Fibroblast of lung (primary cell): ENCODE measurements at regions not wholly inside any gene's neighbourhood (a gene's known extent, or its start where the extent isn't known, plus 50 kb on each side); places are given as distances from the start of the nearest gene placed in this dataset.

Source experiments
- DNase-seq, 2 donors: peaks; one replicate each; pipeline versions ENCODE4 v3.0.0 to v3.0.0-alpha.2; 2010; ENCODE audit warnings: low read depth in 2 of 2
- H2AFZ ChIP-seq: 2 replicates; pipeline ENCODE4 v1.5.1; 2012; ENCODE audit warnings: low read length, control low read depth, inconsistent platforms
- H3K27ac ChIP-seq: 2 replicates; pipeline ENCODE4 v1.5.1; 2011; ENCODE audit warnings: low read length, control low read depth; ENCODE audit not compliant: insufficient read depth
- H3K27me3 ChIP-seq: 2 replicates; pipeline ENCODE4 v1.5.1; 2011; ENCODE audit warnings: mild to moderate bottlenecking, low read length; ENCODE audit not compliant: control insufficient read depth, insufficient read depth
- H3K36me3 ChIP-seq: 2 replicates; pipeline ENCODE4 v1.5.1; 2011; ENCODE audit warnings: low read length; ENCODE audit not compliant: control insufficient read depth, insufficient read depth
- H3K4me1 ChIP-seq: 2 replicates; pipeline ENCODE4 v1.5.1; 2011; ENCODE audit warnings: low read length; ENCODE audit not compliant: control insufficient read depth, insufficient read depth; ENCODE audit errors: extremely low read depth
- H3K4me2 ChIP-seq: 2 replicates; pipeline ENCODE4 v1.5.1; 2011; ENCODE audit warnings: low read length, control low read depth; ENCODE audit not compliant: insufficient read depth; ENCODE audit errors: extremely low read depth
- H3K4me3 ChIP-seq, 4 experiments: fragments of 200-600 bp in 1 of 4; sonication (generic) in 1 of 4; replicated peaks in 1 of 4; 2 replicates each; pipeline ENCODE4 v1.5.1; 2011 to 2016; ENCODE audit warnings: low read length in 4 of 4, low read depth in 3 of 4, mild to moderate bottlenecking in 3 of 4, control low read depth in 2 of 4, inconsistent platforms in 1 of 4, mixed read lengths in 1 of 4; ENCODE audit not compliant: insufficient read depth in 1 of 4; ENCODE audit errors: control extremely low read depth in 1 of 4
- H3K79me2 ChIP-seq: 2 replicates; pipeline ENCODE4 v1.5.1; 2012; ENCODE audit warnings: mild to moderate bottlenecking, low read length, inconsistent platforms; ENCODE audit not compliant: control insufficient read depth, insufficient read depth
- H3K9ac ChIP-seq: 2 replicates; pipeline ENCODE4 v1.5.1; 2011; ENCODE audit warnings: mild to moderate bottlenecking, low read length, control low read depth; ENCODE audit not compliant: insufficient read depth
- H3K9me3 ChIP-seq: 2 replicates; pipeline ENCODE4 v1.5.1; 2012; ENCODE audit warnings: low read depth, low read length; ENCODE audit not compliant: control insufficient read depth, insufficient read depth
- H4K20me1 ChIP-seq: 2 replicates; pipeline ENCODE4 v1.5.1; 2011; ENCODE audit warnings: low read length; ENCODE audit not compliant: control insufficient read depth, insufficient read depth; ENCODE audit errors: extremely low read depth
- EZH2 ChIP-seq: IDR thresholded peaks from 2 replicates; pipeline ENCODE4 v1.5.1; 2012; ENCODE audit warnings: low read length, control low read depth, mild to moderate bottlenecking; ENCODE audit errors: missing control alignments
- TF ChIP-seq, protein P1 (sequence below), 2 donors: IDR thresholded peaks in 1 of 2; conservative IDR thresholded peaks in 1 of 2; 1 replicate in 1 of 2; 2 replicates in 1 of 2; pipeline ENCODE4 v1.5.1; 2011 to 2012; ENCODE audit warnings: low read length in 2 of 2, control low read depth in 1 of 2, inconsistent platforms in 1 of 2, low read depth in 1 of 2, mild to moderate bottlenecking in 1 of 2

DNA sequence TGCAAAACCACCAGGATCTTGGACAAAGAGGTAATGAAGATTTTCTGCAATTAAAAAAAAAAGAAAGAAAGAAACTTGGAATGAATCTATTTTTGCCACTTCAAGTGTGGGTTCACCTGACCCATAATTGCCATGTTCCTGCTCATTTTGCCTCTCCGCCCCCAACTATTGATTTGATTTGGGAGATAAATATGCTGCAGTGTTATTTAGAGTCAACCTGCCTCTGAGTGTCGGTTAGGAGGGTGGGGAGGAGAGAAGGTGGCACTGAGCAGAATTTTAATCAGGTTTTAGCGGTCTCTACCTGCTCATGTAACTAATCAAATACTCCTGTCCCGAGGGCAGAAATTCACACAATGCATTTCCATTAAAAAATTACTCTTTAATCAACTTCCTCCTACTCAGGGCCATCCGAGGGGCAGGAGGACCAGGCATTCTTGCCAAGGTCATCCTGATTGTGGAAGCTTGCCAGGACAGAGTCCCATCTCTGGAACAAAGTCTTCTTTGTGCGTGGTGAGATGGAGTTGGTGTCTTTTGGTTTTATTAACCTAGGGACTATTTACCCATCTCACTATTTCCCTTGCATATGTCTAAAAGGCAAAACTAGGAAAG is 300.1 kb downstream of the CDH26 start:
- H3K4me3 ChIP-seq = no peak overlapping the region
- H4K20me1 ChIP-seq = no peaks in the 10 kb centered on the region
- H3K9ac ChIP-seq = no peak overlapping the region
- H3K4me2 ChIP-seq = no peak overlapping the region
- H3K79me2 ChIP-seq = no peaks in the 10 kb centered on the region
- H2AFZ ChIP-seq = no peak overlapping the region
- H3K9me3 ChIP-seq = no peaks in the 10 kb centered on the region
- peaks cover 10% of the 10 kb centered on the region for H3K4me1 ChIP-seq
- no peak for DNase-seq
- H3K27me3 ChIP-seq = no peaks in the 10 kb centered on the region
- H3K27ac ChIP-seq = no peak overlapping the region
- no peak for TF ChIP-seq EZH2
- TF ChIP-seq, protein P1, sequence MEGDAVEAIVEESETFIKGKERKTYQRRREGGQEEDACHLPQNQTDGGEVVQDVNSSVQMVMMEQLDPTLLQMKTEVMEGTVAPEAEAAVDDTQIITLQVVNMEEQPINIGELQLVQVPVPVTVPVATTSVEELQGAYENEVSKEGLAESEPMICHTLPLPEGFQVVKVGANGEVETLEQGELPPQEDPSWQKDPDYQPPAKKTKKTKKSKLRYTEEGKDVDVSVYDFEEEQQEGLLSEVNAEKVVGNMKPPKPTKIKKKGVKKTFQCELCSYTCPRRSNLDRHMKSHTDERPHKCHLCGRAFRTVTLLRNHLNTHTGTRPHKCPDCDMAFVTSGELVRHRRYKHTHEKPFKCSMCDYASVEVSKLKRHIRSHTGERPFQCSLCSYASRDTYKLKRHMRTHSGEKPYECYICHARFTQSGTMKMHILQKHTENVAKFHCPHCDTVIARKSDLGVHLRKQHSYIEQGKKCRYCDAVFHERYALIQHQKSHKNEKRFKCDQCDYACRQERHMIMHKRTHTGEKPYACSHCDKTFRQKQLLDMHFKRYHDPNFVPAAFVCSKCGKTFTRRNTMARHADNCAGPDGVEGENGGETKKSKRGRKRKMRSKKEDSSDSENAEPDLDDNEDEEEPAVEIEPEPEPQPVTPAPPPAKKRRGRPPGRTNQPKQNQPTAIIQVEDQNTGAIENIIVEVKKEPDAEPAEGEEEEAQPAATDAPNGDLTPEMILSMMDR (conservative IDR thresholded peaks at IDR 0.05 in 1 of 2, IDR thresholded peaks at IDR 0.05 in 1 of 2; ENCODE audit: low read depth in 1 of 2, low read length in 2 of 2) = no peak
- no peaks in the 10 kb centered on the region for H3K36me3 ChIP-seq

DNA sequence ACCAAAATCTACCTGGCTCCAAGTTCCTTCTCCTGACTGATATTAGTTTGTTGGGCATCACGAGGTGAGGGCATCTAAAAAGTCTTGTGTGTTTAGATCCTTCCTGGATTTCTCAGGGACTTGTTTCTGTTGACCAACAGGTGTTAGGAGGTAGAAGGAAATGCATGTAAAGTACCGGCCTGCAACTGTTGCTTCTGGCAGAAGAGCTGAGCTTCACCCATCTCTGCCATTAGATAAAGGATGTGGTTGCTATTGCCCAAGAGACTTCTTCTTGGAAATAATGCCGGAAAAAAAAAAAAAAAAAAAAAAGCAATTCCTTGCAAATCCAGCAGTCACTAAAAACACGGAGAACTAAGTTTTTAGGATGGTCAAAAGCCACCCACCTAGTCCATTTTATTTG is 303.1 kb downstream of the CDH26 start:
- Histone ChIP-seq H3K79me2 (no peaks in the 10 kb centered on the region), H3K27me3 (no peaks in the 10 kb centered on the region), H3K4me1 (no peaks in the 10 kb centered on the region), H3K9ac (no peak overlapping the region), H3K36me3 (no peaks in the 10 kb centered on the region), H2AFZ (no peak overlapping the region), H4K20me1 (no peaks in the 10 kb centered on the region), H3K9me3 (no peaks in the 10 kb centered on the region), H3K4me2 (no peak overlapping the region), H3K27ac (no peak overlapping the region), H3K4me3 (no peak overlapping the region)
- no peak for DNase-seq
- TF ChIP-seq EZH2 = no peak

DNA sequence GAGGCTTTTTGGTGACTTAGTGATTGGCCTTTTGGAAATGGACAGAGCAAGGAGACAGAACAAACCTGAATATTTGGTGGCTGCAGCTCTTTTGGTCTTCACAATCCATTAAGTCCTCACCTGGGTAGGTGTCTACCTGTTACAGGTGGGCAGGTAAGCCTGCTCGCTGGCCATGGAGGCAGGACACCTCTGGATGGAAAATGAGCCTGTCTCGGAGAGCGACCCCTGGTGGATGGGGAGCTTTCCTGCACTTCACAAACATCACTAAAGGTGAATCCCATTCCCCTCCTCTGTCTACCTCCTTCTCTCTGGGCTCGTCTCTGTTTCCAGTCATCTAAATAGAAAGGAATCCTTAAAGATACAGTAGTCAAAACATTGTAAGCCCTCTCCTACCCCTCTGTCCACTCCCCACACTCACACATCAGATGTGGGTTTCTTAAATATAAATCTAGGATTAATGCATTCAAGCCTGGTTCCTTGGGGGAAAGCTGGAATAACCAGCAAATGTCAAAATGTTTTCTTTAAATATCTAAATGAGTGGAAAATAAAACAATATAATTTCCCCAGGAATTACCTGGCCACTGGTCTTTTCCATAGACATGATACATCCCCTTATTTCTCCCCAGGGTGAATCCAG is 304.9 kb downstream of the CDH26 start:
- Histone ChIP-seq H3K4me2 (no peak overlapping the region), H2AFZ (no peak overlapping the region), H3K4me1 (no peaks in the 10 kb centered on the region), H4K20me1 (no peaks in the 10 kb centered on the region), H3K79me2 (no peaks in the 10 kb centered on the region), H3K27me3 (no peaks in the 10 kb centered on the region), H3K4me3 (no peak overlapping the region), H3K27ac (no peak overlapping the region), H3K36me3 (no peaks in the 10 kb centered on the region), H3K9ac (no peak overlapping the region), H3K9me3 (no peaks in the 10 kb centered on the region)
- TF ChIP-seq, protein P1 (conservative IDR thresholded peaks at IDR 0.05 in 1 of 2, IDR thresholded peaks at IDR 0.05 in 1 of 2; ENCODE audit: low read depth in 1 of 2, low read length in 2 of 2) = peak; percentile 41 to 84
- TF ChIP-seq EZH2 = no peak
- peak in 1 of 2 donors; percentile 22 for DNase-seq
